ENCODE measurements at regions not wholly inside any gene's neighbourhood (a gene's known extent, or its start where the extent isn't known, plus 50 kb on each side); places are given as distances from the start of the nearest gene placed in this dataset.

DNA sequence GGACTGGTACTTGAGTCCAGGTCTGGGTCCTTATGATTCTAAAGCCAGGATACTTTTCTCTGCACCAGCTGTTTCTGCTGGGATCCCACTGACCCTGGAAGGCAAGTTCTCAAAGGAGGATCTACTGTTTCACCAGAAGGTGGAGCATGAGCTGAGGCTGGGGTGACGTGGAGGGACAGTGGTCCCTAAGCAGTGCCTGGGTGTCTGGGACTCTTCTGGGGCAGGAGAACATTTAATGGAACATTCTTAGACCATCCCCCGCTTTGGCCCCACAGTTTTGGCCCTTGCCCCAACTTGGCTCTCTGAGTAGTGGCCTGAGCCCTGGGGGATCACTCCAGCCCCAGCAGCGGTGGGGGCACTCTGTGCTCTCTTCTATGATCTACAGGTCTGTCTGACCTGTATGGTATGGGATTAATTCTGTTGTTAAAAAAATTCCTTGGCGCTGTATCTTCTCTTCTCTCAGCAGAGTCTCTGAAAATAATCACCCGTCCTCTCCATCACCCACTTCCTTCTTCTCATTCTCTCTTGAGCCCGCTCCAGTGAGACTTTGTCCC is 60.3 kb upstream of the CSF3R start:
- Histone ChIP-seq H4K5ac (ENCODE audit: insufficient read length, low read depth, low read length) (no peak overlapping the region), H3K4me1 (replicated peaks in 1 of 4; ENCODE audit: control insufficient read depth in 3 of 4, insufficient read depth in 4 of 4, low read length in 3 of 4) (no peaks in the 10 kb centered on the region; a peak in 1 of 7 replicates), H3K4me3 (ENCODE audit: extremely low read depth in 1 of 4, insufficient read depth in 2 of 4, low read depth in 3 of 4, low read length in 4 of 4) (no peak overlapping the region), H2BK15ac (ENCODE audit: low read length) (no peak overlapping the region), H3K36me3 (ENCODE audit: control insufficient read depth in 2 of 4, insufficient read depth in 4 of 4, low read length in 3 of 4) (no peaks in the 10 kb centered on the region), H4K8ac (ENCODE audit: extremely low read depth, insufficient read depth, low read length) (no peak overlapping the region), H3K27me3 (replicated peaks in 1 of 4; ENCODE audit: control insufficient read depth in 3 of 4, extremely low read depth in 1 of 4, insufficient read depth in 3 of 4, low read length in 3 of 4) (no peaks in the 10 kb centered on the region), H3K18ac (ENCODE audit: extremely low read depth, low read length) (no peak overlapping the region), H3K9ac (replicated peaks in 1 of 4; ENCODE audit: extremely low read depth in 1 of 4, low read depth in 3 of 4, low read length in 3 of 4) (no peak overlapping the region), H3K56ac (replicated peaks; ENCODE audit: insufficient read length, low read depth, low read length) (no peak overlapping the region), H3K4me2 (ENCODE audit: insufficient read depth in 1 of 2, low read depth in 2 of 2, low read length in 2 of 2) (no peak overlapping the region), H2BK20ac (ENCODE audit: low read length) (no peak overlapping the region), H3K9me3 (ENCODE audit: insufficient read depth in 2 of 2, low read depth in 1 of 2, low read length in 1 of 2) (no peaks in the 10 kb centered on the region), H3K23ac (ENCODE audit: insufficient read length) (no peak overlapping the region), H2AFZ (ENCODE audit: low read length) (peak overlapping the region; percentile 15; the same call in 1 of the 2 replicates), H2AK5ac (ENCODE audit: low read depth, low read length) (no peak overlapping the region), H2BK120ac (replicated peaks; ENCODE audit: low read depth, low read length) (no peak overlapping the region), H2BK5ac (ENCODE audit: low read depth, low read length) (no peak overlapping the region), H4K20me1 (replicated peaks in 1 of 2; ENCODE audit: control insufficient read depth in 1 of 2, insufficient read depth in 2 of 2, low read length in 2 of 2) (no peaks in the 10 kb centered on the region), H2BK12ac (ENCODE audit: low read depth, low read length) (no peak overlapping the region), H3K27ac (ENCODE audit: low read depth, low read length) (no peak overlapping the region), H3K79me2 (ENCODE audit: control insufficient read depth in 1 of 2, insufficient read depth in 2 of 2, low read length in 2 of 2) (no peaks in the 10 kb centered on the region), H3K14ac (ENCODE audit: insufficient read length) (no peak overlapping the region), H3K79me1 (ENCODE audit: low read depth, low read length) (no peaks in the 10 kb centered on the region), H3K4ac (replicated peaks; ENCODE audit: insufficient read length, low read depth, low read length) (no peak overlapping the region), H4K91ac (replicated peaks; ENCODE audit: insufficient read length, low read length) (no peak overlapping the region), H3K23me2 (ENCODE audit: low read depth, low read length) (no peaks in the 10 kb centered on the region)
- ChIA-PET CTCF (ENCODE audit: partially characterized antibody) (interaction anchor here (0.7 to 3.5 kb wide), 29 partner anchors 8 to 916 kb away, joined by 3 to 62 read pairs (median 4); no protein-coding TSS in a partner anchor), POLR2A (ENCODE audit: partially characterized antibody) (interaction anchor here (0.7 kb wide), 1 partner anchor 11 kb away, joined by 3 read pairs; no protein-coding TSS in a partner anchor)
- DNase-seq (ENCODE audit: low read depth in 1 of 2, low spot score in 2 of 2) (no peak), FAIRE-seq (peak; percentile 91)
- 73% methylated on average over 6 of the region's 6 CpGs; no CpG with 5 or more reads in 1 of the 2 experiments for WGBS, 2 experiments (ENCODE audit: extremely low coverage in 1 of 2, insufficient coverage in 1 of 2, insufficient read length in 1 of 2, insufficient replicate concordance in 2 of 2, low coverage in 1 of 2, low lambda C conversion rate in 2 of 2, missing lambda C conversion rate in 1 of 2)
- TF ChIP-seq CREB1 (IDR thresholded peaks at IDR 0.05): peak; percentile 68
- no peak for TF ChIP-seq GTF2F1 (IDR thresholded peaks at IDR 0.05; ENCODE audit: borderline replicate concordance, low read depth, low read length)
- peak; percentile 21 to 45; a peak in 2 of 4 replicates for TF ChIP-seq RAD21 (IDR thresholded peaks at IDR 0.05 in 1 of 2, conservative IDR thresholded peaks at IDR 0.05 in 1 of 2; ENCODE audit: low read depth in 2 of 2, low read length in 2 of 2)
- no peak for TF ChIP-seq CEBPB (IDR thresholded peaks at IDR 0.05; ENCODE audit: low read depth, low read length)
- no peak for TF ChIP-seq EP300 (IDR thresholded peaks at IDR 0.05; ENCODE audit: borderline replicate concordance in 1 of 2, low read depth in 2 of 2, low read length in 2 of 2)
- no peak for TF ChIP-seq TBP (IDR thresholded peaks at IDR 0.05; ENCODE audit: low read depth, low read length)
- TF ChIP-seq BACH1 (IDR thresholded peaks at IDR 0.05; ENCODE audit: low read length): no peak
- no peak for TF ChIP-seq SIN3A (conservative IDR thresholded peaks at IDR 0.05 in 1 of 2, IDR thresholded peaks at IDR 0.05 in 1 of 2; ENCODE audit: low read depth in 1 of 2, low read length in 2 of 2)
- no peak for TF ChIP-seq KDM5A (IDR thresholded peaks at IDR 0.05; ENCODE audit: low read length)
- TF ChIP-seq, protein P1, sequence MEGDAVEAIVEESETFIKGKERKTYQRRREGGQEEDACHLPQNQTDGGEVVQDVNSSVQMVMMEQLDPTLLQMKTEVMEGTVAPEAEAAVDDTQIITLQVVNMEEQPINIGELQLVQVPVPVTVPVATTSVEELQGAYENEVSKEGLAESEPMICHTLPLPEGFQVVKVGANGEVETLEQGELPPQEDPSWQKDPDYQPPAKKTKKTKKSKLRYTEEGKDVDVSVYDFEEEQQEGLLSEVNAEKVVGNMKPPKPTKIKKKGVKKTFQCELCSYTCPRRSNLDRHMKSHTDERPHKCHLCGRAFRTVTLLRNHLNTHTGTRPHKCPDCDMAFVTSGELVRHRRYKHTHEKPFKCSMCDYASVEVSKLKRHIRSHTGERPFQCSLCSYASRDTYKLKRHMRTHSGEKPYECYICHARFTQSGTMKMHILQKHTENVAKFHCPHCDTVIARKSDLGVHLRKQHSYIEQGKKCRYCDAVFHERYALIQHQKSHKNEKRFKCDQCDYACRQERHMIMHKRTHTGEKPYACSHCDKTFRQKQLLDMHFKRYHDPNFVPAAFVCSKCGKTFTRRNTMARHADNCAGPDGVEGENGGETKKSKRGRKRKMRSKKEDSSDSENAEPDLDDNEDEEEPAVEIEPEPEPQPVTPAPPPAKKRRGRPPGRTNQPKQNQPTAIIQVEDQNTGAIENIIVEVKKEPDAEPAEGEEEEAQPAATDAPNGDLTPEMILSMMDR (IDR thresholded peaks at IDR 0.05; ENCODE audit: control extremely low read depth in 1 of 3, insufficient read depth in 1 of 3, low read depth in 1 of 3, low read length in 3 of 3): peak; percentile 21 to 76 (median 68)
- TF ChIP-seq PHF8 (conservative IDR thresholded peaks at IDR 0.05; ENCODE audit: low read depth, low read length): no peak

Measured in H1 (cell line).